ENCODE measurements at regions not wholly inside any gene's neighbourhood (a gene's known extent, or its start where the extent isn't known, plus 50 kb on each side); places are given as distances from the start of the nearest gene placed in this dataset.

- no peak for DNase-seq (ENCODE audit: insufficient read length, low spot score)
- no peak for FAIRE-seq
- no peak for TF ChIP-seq TAF1 (IDR thresholded peaks at IDR 0.05; ENCODE audit: low read depth, low read length)
- no peak for TF ChIP-seq SPI1 (IDR thresholded peaks at IDR 0.05; ENCODE audit: low read depth, low read length)
- no peak for TF ChIP-seq PAX5 (IDR thresholded peaks at IDR 0.05; ENCODE audit: insufficient read depth, low read length, severe bottlenecking)
- no peak for TF ChIP-seq POLR2A (IDR thresholded peaks at IDR 0.05; ENCODE audit: low read depth, low read length)
- TF ChIP-seq POLR2AphosphoS5 (IDR thresholded peaks at IDR 0.05; ENCODE audit: low read depth, low read length): no peak
- no peak for TF ChIP-seq POU2F2 (IDR thresholded peaks at IDR 0.05; ENCODE audit: low read depth, low read length)
These were observed 208.9 kb upstream of the COL8A1 start for GRCh38 chr3:99429502-99429901.

- FAIRE-seq: no peak
- TF ChIP-seq PAX5 (IDR thresholded peaks at IDR 0.05; ENCODE audit: insufficient read depth, low read length, severe bottlenecking): no peak
- no peak for TF ChIP-seq POU2F2 (IDR thresholded peaks at IDR 0.05; ENCODE audit: low read depth, low read length)
- TF ChIP-seq SPI1 (IDR thresholded peaks at IDR 0.05; ENCODE audit: low read depth, low read length): no peak
- no peak for TF ChIP-seq POLR2A (IDR thresholded peaks at IDR 0.05; ENCODE audit: low read depth, low read length)
- TF ChIP-seq POLR2AphosphoS5 (IDR thresholded peaks at IDR 0.05; ENCODE audit: low read depth, low read length): no peak
- TF ChIP-seq TAF1 (IDR thresholded peaks at IDR 0.05; ENCODE audit: low read depth, low read length): no peak
- no peak for DNase-seq (ENCODE audit: insufficient read length, low spot score)
These were observed 212.5 kb upstream of the COL8A1 start for GRCh38 chr3:99425930-99426329.

- FAIRE-seq (no peak), DNase-seq (ENCODE audit: insufficient read length, low spot score) (no peak)
- TF ChIP-seq TAF1 (IDR thresholded peaks at IDR 0.05; ENCODE audit: low read depth, low read length) (no peak), PAX5 (IDR thresholded peaks at IDR 0.05; ENCODE audit: insufficient read depth, low read length, severe bottlenecking) (no peak), POLR2A (IDR thresholded peaks at IDR 0.05; ENCODE audit: low read depth, low read length) (no peak), POLR2AphosphoS5 (IDR thresholded peaks at IDR 0.05; ENCODE audit: low read depth, low read length) (no peak), SPI1 (IDR thresholded peaks at IDR 0.05; ENCODE audit: low read depth, low read length) (no peak), POU2F2 (IDR thresholded peaks at IDR 0.05; ENCODE audit: low read depth, low read length) (no peak)
These were observed 219.3 kb upstream of the COL8A1 start for GRCh38 chr3:99419116-99419515.

- DNase-seq (ENCODE audit: insufficient read length, low spot score) (no peak), FAIRE-seq (no peak)
These were observed 219.7 kb upstream of the COL8A1 start for GRCh38 chr3:99418709-99419108.

GRCh38 chr3:99418209-99418635 lies 220.2 kb upstream of the COL8A1 start:
- peak; percentile 69 for FAIRE-seq
- no peak for DNase-seq (ENCODE audit: insufficient read length, low spot score)

More at GRCh38 chr3:99418709-99419108, 219.7 kb upstream of the COL8A1 start:
- TF ChIP-seq SPI1 (IDR thresholded peaks at IDR 0.05; ENCODE audit: low read depth, low read length) (no peak), POLR2A (IDR thresholded peaks at IDR 0.05; ENCODE audit: low read depth, low read length) (0 out of 2 replicates have a peak, but pooled peaks have one; percentile 22), PAX5 (IDR thresholded peaks at IDR 0.05; ENCODE audit: insufficient read depth, low read length, severe bottlenecking) (no peak), POLR2AphosphoS5 (IDR thresholded peaks at IDR 0.05; ENCODE audit: low read depth, low read length) (no peak), TAF1 (IDR thresholded peaks at IDR 0.05; ENCODE audit: low read depth, low read length) (no peak)

GRCh38 chr3:99413504-99413903 lies 224.9 kb upstream of the COL8A1 start:
- no peak for DNase-seq (ENCODE audit: insufficient read length, low spot score)
- no peak for TF ChIP-seq PAX5 (IDR thresholded peaks at IDR 0.05; ENCODE audit: insufficient read depth, low read length, severe bottlenecking)
- TF ChIP-seq POLR2A (IDR thresholded peaks at IDR 0.05; ENCODE audit: low read depth, low read length): no peak
- no peak for TF ChIP-seq TAF1 (IDR thresholded peaks at IDR 0.05; ENCODE audit: low read depth, low read length)
- TF ChIP-seq SPI1 (IDR thresholded peaks at IDR 0.05; ENCODE audit: low read depth, low read length): no peak
- TF ChIP-seq POLR2AphosphoS5 (IDR thresholded peaks at IDR 0.05; ENCODE audit: low read depth, low read length): no peak
- TF ChIP-seq POU2F2 (IDR thresholded peaks at IDR 0.05; ENCODE audit: low read depth, low read length): no peak
- no peak for FAIRE-seq

More at GRCh38 chr3:99418209-99418635, 220.2 kb upstream of the COL8A1 start:
- TF ChIP-seq SPI1 (IDR thresholded peaks at IDR 0.05; ENCODE audit: low read depth, low read length) (no peak), POLR2A (IDR thresholded peaks at IDR 0.05; ENCODE audit: low read depth, low read length) (no peak), TAF1 (IDR thresholded peaks at IDR 0.05; ENCODE audit: low read depth, low read length) (no peak), POU2F2 (IDR thresholded peaks at IDR 0.05; ENCODE audit: low read depth, low read length) (0 out of 2 replicates have a peak, but pooled peaks have one; percentile 13), POLR2AphosphoS5 (IDR thresholded peaks at IDR 0.05; ENCODE audit: low read depth, low read length) (no peak), PAX5 (IDR thresholded peaks at IDR 0.05; ENCODE audit: insufficient read depth, low read length, severe bottlenecking) (no peak)

- FAIRE-seq (no peak), DNase-seq (ENCODE audit: insufficient read length, low spot score) (no peak)
- 0 out of 2 replicates have a peak, but pooled peaks have one; percentile 5 for TF ChIP-seq TAF1 (IDR thresholded peaks at IDR 0.05; ENCODE audit: low read depth, low read length)
- TF ChIP-seq POU2F2 (IDR thresholded peaks at IDR 0.05; ENCODE audit: low read depth, low read length): no peak
- no peak for TF ChIP-seq POLR2A (IDR thresholded peaks at IDR 0.05; ENCODE audit: low read depth, low read length)
- TF ChIP-seq PAX5 (IDR thresholded peaks at IDR 0.05; ENCODE audit: insufficient read depth, low read length, severe bottlenecking): peak; percentile 31
These were observed 227.5 kb upstream of the COL8A1 start for GRCh38 chr3:99410789-99411311.

GRCh38 chr3:99409961-99410360 lies 228.4 kb upstream of the COL8A1 start:
- FAIRE-seq: no peak
- TF ChIP-seq PAX5 (IDR thresholded peaks at IDR 0.05; ENCODE audit: insufficient read depth, low read length, severe bottlenecking) (no peak), POU2F2 (IDR thresholded peaks at IDR 0.05; ENCODE audit: low read depth, low read length) (no peak), SPI1 (IDR thresholded peaks at IDR 0.05; ENCODE audit: low read depth, low read length) (no peak), POLR2AphosphoS5 (IDR thresholded peaks at IDR 0.05; ENCODE audit: low read depth, low read length) (no peak), POLR2A (IDR thresholded peaks at IDR 0.05; ENCODE audit: low read depth, low read length) (no peak), TAF1 (IDR thresholded peaks at IDR 0.05; ENCODE audit: low read depth, low read length) (no peak)
- DNase-seq (ENCODE audit: insufficient read length, low spot score): no peak

- no peak for TF ChIP-seq SPI1 (IDR thresholded peaks at IDR 0.05; ENCODE audit: low read depth, low read length)
- no peak for FAIRE-seq
- no peak for DNase-seq (ENCODE audit: insufficient read length, low spot score)
These were observed 231.1 kb upstream of the COL8A1 start for GRCh38 chr3:99407257-99407656.

GRCh38 chr3:99402755-99403154 lies 235.6 kb upstream of the COL8A1 start:
- DNase-seq (ENCODE audit: insufficient read length, low spot score) (no peak), FAIRE-seq (no peak)
- TF ChIP-seq POU2F2 (IDR thresholded peaks at IDR 0.05; ENCODE audit: low read depth, low read length) (no peak), POLR2AphosphoS5 (IDR thresholded peaks at IDR 0.05; ENCODE audit: low read depth, low read length) (no peak), TAF1 (IDR thresholded peaks at IDR 0.05; ENCODE audit: low read depth, low read length) (no peak), SPI1 (IDR thresholded peaks at IDR 0.05; ENCODE audit: low read depth, low read length) (no peak), PAX5 (IDR thresholded peaks at IDR 0.05; ENCODE audit: insufficient read depth, low read length, severe bottlenecking) (no peak), POLR2A (IDR thresholded peaks at IDR 0.05; ENCODE audit: low read depth, low read length) (no peak)
